Lower leg skin (tissue), 3 donors: ENCODE measurements at regions not wholly inside any gene's neighbourhood (a gene's known extent, or its start where the extent isn't known, plus 50 kb on each side); places are given as distances from the start of the nearest gene placed in this dataset.

ENCODE experiments used
- CTCF ChIP-seq, 3 donors: fragments of 450-650 bp; IDR thresholded peaks; one replicate each; pipeline ENCODE4 v1.5.1; 2016; ENCODE audit warnings: antibody characterized with exemption in 3 of 3, mild to moderate bottlenecking in 3 of 3, moderate library complexity in 2 of 3
- POLR2A ChIP-seq, 2 donors: fragments of 450-650 bp; IDR thresholded peaks; one replicate each; pipeline ENCODE4 v1.6.1; 2016 to 2017; ENCODE audit warnings: antibody characterized with exemption in 2 of 2, mild to moderate bottlenecking in 1 of 2, moderate library complexity in 1 of 2

DNA sequence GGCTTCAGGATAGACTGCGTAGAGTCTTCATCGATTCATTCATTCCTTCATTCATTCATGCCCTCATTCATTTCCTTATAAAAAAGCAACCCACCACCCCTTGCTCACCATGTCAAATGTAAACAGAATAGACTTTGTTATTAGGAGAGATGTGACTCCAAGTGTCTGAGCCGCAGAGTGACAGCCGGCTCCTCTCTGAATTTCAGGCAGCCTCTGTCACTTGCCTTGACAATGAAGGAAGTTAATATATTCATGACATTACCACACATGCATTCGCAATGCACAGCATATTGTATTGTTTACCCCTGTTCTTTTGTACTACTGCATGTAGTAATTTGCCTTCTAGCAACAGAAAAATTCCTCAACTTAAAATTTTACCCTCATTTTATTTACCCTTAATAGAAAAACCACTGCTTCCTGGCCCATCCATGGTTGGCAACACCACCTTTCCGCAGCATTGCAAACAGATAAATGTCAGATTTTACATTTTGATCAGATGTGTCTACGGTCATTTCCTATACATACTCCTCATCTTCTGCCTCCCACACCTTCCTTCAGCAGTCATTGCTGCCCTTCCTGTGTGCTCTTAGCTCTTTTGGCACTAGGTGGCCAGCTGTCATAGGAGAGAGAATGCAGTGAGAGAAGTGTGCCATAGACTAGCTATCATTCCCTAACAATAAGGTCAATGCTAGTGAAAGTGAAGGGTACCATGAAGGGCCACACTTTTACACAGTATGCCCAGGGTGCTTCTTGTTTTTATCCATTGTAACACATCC lies 1090.8 kb downstream of the BCL11A start:
- TF ChIP-seq POLR2A (IDR thresholded peaks at IDR 0.05) = no peak
- TF ChIP-seq CTCF (IDR thresholded peaks at IDR 0.05) = no peak
